HUES64 (cell line): ENCODE measurements at regions not wholly inside any gene's neighbourhood (a gene's known extent, or its start where the extent isn't known, plus 50 kb on each side); places are given as distances from the start of the nearest gene placed in this dataset.

Experiments used
- H3K27ac ChIP-seq: 2 replicates; pipeline ENCODE4 v1.7.0; 2013; ENCODE audit warnings: low read depth, low read length, inconsistent platforms
- H3K27me3 ChIP-seq: 2 replicates; pipeline ENCODE4 v1.6.1; 2013; ENCODE audit warnings: mild to moderate bottlenecking, low read length; ENCODE audit not compliant: insufficient read depth
- H3K36me3 ChIP-seq: 2 replicates; pipeline ENCODE4 v1.6.1; 2013; ENCODE audit warnings: mild to moderate bottlenecking, low read length; ENCODE audit not compliant: insufficient read depth
- H3K4me1 ChIP-seq: 2 replicates; pipeline ENCODE4 v1.6.1; 2013; ENCODE audit warnings: mild to moderate bottlenecking, low read length, moderate library complexity; ENCODE audit not compliant: insufficient read depth
- H3K4me3 ChIP-seq: 2 replicates; pipeline ENCODE4 v1.5.1; 2013; ENCODE audit warnings: mild to moderate bottlenecking, low read length, moderate library complexity
- H3K9ac ChIP-seq: 2 replicates; pipeline ENCODE4 v1.6.1; 2013; ENCODE audit warnings: mild to moderate bottlenecking, low read depth, low read length
- H3K9me3 ChIP-seq: 2 replicates; pipeline ENCODE4 v1.6.1; 2013; ENCODE audit warnings: low read depth, low read length; ENCODE audit not compliant: insufficient read depth
- WGBS: fragments of 150-250, 120-280 bp; methylation state at CpG from one replicate; pipeline ENCODE4 v1.1.7; 2013; ENCODE audit warnings: missing lambda C conversion rate; 5-methylcytosine and 5-hydroxymethylcytosine counted together

DNA sequence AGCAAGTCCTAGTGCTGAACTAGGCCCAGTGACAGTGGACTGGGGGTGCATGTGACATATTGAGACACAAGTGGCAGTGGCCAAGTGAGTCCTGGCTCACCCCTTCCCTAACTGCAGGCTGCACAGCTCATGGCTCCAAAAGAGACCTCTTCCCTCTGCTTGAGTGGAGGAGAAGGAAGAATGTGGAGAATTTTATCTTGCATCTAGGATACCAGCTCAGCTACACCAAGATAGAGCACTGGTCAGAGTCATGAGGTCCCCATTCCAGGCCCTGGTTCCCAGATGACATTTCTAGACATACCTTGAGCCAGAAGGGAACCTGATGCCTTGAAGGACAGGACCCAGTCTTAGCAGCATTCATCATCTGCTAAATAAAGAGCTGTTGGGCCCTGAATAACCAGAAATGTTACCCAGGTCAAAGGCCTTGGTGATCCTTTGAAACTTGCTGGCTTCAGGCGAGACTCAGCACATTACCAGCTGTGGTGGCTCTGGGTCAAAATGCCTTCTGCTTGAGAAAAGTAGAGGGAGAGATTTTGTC, 114.5 kb downstream of the CDC14C start:
- Histone ChIP-seq H3K9ac (no peak overlapping the region), H3K4me1 (peaks cover 47% of the 10 kb centered on the region), H3K4me3 (no peak overlapping the region), H3K9me3 (no peaks in the 10 kb centered on the region), H3K36me3 (no peaks in the 10 kb centered on the region), H3K27ac (no peak overlapping the region; the same call in 1 of the 2 replicates), H3K27me3 (no peaks in the 10 kb centered on the region)
- 96% methylated on average over 1 of the region's 1 CpG for WGBS

GRCh38 chr7:49060743-49061142, 136.4 kb downstream of the CDC14C start:
- Histone ChIP-seq H3K9me3 (0 out of 2 replicates have a peak, but pooled peaks cover 5% of the 10 kb centered on the region), H3K4me1 (no peaks in the 10 kb centered on the region), H3K4me3 (no peak overlapping the region), H3K36me3 (no peaks in the 10 kb centered on the region), H3K27ac (no peak overlapping the region), H3K9ac (no peak overlapping the region), H3K27me3 (no peaks in the 10 kb centered on the region)
- 89% methylated on average over 3 of the region's 3 CpGs for WGBS

DNA sequence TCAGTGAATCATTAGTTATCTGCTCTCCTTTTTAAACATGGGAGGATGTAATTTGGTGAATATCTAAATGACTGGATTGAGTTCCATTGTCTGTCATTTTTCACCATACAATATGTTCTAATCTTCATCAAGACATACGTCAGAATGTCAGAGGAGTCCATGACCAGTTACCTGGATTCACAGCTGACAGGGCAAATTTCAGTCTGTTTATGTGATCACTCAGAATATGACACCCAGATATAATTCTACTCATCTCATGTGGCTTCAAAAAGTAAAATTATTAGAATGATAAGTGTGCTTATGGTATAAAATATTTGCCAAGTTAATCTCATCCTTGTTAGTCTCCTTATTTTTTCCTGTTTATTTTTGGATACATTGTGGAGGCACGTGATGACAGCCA, 150.2 kb downstream of the CDC14C start:
- no peaks in the 10 kb centered on the region for H3K27me3 ChIP-seq
- 91% methylated on average over 2 of the region's 2 CpGs for WGBS
- peaks cover 7% of the 10 kb centered on the region; the same call in 1 of the 2 replicates for H3K9me3 ChIP-seq
- H3K9ac ChIP-seq = no peak overlapping the region
- no peaks in the 10 kb centered on the region for H3K36me3 ChIP-seq
- no peak overlapping the region for H3K4me3 ChIP-seq
- H3K4me1 ChIP-seq = no peaks in the 10 kb centered on the region
- H3K27ac ChIP-seq = no peak overlapping the region

DNA sequence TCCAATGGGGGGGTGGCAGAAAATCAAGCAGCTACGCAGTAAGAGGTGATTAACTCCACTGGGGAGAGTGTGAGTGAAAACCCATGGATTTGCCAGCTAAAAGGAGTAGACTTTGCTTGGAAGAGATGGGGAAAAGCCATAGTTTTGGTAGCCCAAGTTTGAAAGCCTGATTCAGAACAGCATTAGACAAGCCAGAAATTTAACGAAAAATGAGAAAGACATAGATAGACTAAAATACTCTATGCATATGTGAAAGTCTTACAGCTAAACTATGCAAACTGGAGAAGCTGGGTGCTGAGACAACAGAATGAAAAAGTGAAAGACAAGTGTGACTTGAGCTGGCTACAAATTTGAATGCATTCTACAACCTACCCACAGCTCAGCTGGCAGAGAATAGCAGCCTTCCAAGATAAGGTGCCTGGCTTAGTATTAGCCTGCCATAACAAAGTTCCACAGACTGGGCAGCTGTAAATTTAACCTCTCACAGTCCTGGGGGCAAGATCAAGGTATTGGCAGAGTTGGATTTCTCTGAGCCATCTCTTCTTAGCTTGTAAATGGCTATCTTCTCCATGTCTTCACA, 156.6 kb downstream of the CDC14C start:
- Histone ChIP-seq H3K4me3 (no peak overlapping the region), H3K27me3 (no peaks in the 10 kb centered on the region), H3K36me3 (no peaks in the 10 kb centered on the region), H3K9me3 (peaks cover 7% of the 10 kb centered on the region; the same call in 1 of the 2 replicates), H3K27ac (no peak overlapping the region), H3K4me1 (no peaks in the 10 kb centered on the region), H3K9ac (no peak overlapping the region)
- 93% methylated on average over 2 of the region's 2 CpGs for WGBS

GRCh38 chr7:49088017-49088416, 163.7 kb downstream of the CDC14C start:
- no peaks in the 10 kb centered on the region for H3K36me3 ChIP-seq
- no peaks in the 10 kb centered on the region for H3K27me3 ChIP-seq
- no peaks in the 10 kb centered on the region for H3K9me3 ChIP-seq
- H3K4me3 ChIP-seq = no peak overlapping the region
- H3K4me1 ChIP-seq = peaks cover 34% of the 10 kb centered on the region
- no peak overlapping the region for H3K9ac ChIP-seq
- no peak overlapping the region for H3K27ac ChIP-seq

DNA sequence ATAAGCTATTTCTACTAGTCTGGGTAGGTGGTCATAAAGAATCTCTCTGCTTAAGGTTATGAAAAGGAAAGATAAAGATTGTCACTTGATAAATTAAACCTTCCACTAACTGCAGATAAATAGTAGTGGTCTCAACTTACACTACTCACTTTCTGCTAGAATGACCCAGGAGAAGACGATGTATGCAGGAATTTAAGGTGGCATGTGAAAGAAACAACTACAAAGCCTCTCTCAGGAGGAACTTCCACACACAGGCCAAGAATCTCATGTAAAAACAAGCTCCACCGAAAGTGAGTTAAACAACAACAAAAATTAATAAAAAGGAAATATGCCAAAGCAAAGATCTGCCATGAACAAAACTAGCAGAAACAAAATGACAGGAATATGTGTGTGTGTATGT, 165.4 kb downstream of the CDC14C start:
- Histone ChIP-seq H3K9ac (no peak overlapping the region), H3K4me1 (peaks cover 34% of the 10 kb centered on the region), H3K9me3 (no peaks in the 10 kb centered on the region), H3K27me3 (no peaks in the 10 kb centered on the region), H3K27ac (peak overlapping the region; percentile 41; the same call in 1 of the 2 replicates), H3K4me3 (no peak overlapping the region), H3K36me3 (no peaks in the 10 kb centered on the region)
- WGBS = 14% methylated on average over 1 of the region's 2 CpGs

DNA sequence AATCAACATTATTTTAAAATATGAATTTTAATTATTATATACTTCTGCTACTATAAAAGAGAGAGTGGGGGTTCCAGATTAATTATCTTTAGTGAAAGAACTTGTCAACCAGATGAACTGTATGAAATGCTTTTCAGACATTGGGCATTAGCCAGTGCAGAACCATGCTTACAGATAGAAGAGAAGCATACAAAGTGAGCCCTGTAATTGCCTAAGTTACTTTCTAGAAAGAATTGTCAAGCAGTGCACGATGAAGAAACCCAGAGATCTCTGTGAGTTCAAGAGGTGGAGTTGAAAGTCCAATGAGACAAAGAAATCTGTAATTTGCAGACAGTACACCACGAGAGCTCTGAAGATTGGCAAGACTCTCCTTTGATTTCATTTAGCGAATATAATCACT, 166.7 kb downstream of the CDC14C start:
- H3K4me3 ChIP-seq = no peak overlapping the region
- H3K9ac ChIP-seq = no peak overlapping the region
- peak overlapping the region; percentile 31 for H3K27ac ChIP-seq
- 92% methylated on average over 3 of the region's 3 CpGs for WGBS
- peaks cover 41% of the 10 kb centered on the region for H3K4me1 ChIP-seq
- H3K27me3 ChIP-seq = no peaks in the 10 kb centered on the region
- H3K9me3 ChIP-seq = no peaks in the 10 kb centered on the region
- H3K36me3 ChIP-seq = no peaks in the 10 kb centered on the region

GRCh38 chr7:49091519-49091918, 167.2 kb downstream of the CDC14C start:
- Histone ChIP-seq H3K4me3 (no peak overlapping the region), H3K36me3 (no peaks in the 10 kb centered on the region), H3K9me3 (no peaks in the 10 kb centered on the region), H3K4me1 (peaks cover 40% of the 10 kb centered on the region), H3K9ac (no peak overlapping the region), H3K27ac (peak overlapping the region; percentile 31), H3K27me3 (no peaks in the 10 kb centered on the region)
- WGBS = 81% methylated on average over 2 of the region's 2 CpGs

DNA sequence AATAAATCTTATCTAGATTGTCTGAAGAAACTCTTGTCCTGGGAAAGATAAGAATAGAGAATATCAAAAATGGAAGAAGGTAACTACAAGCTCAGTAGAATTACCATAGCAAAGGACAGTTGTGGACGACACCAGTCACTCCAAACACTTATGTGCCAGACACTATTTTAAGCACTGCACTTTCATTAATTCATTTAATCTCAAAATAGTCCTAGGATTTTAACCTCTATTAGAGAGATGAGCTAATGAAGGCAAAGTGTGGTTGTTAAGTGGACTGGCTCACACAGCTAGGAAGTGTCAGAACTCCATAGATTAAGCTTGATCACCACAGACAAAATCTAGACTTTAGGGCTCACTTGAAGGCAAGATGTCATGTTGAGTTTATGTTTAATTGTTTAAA, 168.9 kb downstream of the CDC14C start:
- H3K9me3 ChIP-seq = no peaks in the 10 kb centered on the region
- no peaks in the 10 kb centered on the region for H3K27me3 ChIP-seq
- peaks cover 35% of the 10 kb centered on the region for H3K4me1 ChIP-seq
- H3K27ac ChIP-seq = no peak overlapping the region
- no peak overlapping the region for H3K9ac ChIP-seq
- 78% methylated on average over 1 of the region's 1 CpG for WGBS
- no peak overlapping the region for H3K4me3 ChIP-seq
- H3K36me3 ChIP-seq = no peaks in the 10 kb centered on the region

GRCh38 chr7:49094866-49095265, 170.5 kb downstream of the CDC14C start:
- Histone ChIP-seq H3K27me3 (no peaks in the 10 kb centered on the region), H3K4me3 (no peak overlapping the region), H3K9me3 (no peaks in the 10 kb centered on the region), H3K27ac (no peak overlapping the region), H3K36me3 (no peaks in the 10 kb centered on the region), H3K9ac (no peak overlapping the region), H3K4me1 (peaks cover 25% of the 10 kb centered on the region)
- WGBS = 95% methylated on average over 2 of the region's 2 CpGs

DNA sequence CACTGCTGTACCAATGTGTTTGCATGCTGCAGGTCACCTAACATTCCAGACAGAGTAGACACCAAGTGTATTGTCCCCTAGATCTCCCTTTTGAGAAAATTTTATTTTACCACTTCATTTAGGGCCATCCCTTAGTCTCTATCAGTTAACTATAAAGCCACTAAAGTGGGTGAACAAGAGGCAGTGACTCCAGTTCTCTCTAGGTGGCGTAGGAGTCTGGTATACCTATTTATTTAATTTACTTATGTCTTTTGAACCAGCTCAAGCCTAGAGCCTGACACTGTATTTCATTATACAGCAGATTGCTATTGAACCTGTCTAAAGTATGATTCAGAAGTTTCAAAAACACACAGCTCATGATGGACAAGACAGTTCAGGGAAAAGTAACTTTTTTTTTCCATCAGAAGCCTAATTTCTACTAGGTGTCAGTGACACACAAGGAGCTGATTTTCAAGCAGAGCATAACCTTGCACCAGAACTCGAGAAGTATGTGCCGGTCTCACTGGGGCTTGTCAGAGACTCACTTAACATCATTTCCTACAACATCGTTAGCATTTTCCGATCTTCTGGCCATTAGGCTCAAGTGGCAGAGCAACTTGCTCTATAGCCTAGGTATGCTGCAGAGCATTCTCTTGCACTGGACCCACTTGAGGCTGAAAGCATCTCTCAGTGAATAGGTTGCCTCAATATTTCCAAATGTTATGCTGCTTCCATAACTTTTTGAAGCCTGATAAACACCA, 175.4 kb downstream of the CDC14C start:
- no peaks in the 10 kb centered on the region for H3K9me3 ChIP-seq
- peak overlapping the region; percentile 70; the same call in 1 of the 2 replicates for H3K9ac ChIP-seq
- H3K4me3 ChIP-seq = no peak overlapping the region
- no peaks in the 10 kb centered on the region for H3K36me3 ChIP-seq
- no peaks in the 10 kb centered on the region for H3K27me3 ChIP-seq
- 78% methylated on average over 4 of the region's 5 CpGs for WGBS
- peak overlapping the region; percentile 98 for H3K27ac ChIP-seq
- peaks cover 47% of the 10 kb centered on the region for H3K4me1 ChIP-seq
